ENCODE measurements at regions not wholly inside any gene's neighbourhood (a gene's known extent, or its start where the extent isn't known, plus 50 kb on each side); places are given as distances from the start of the nearest gene placed in this dataset.

GRCh38 chr14:26773906-26774593 is 176.2 kb upstream of the NOVA1 start:
- no peak for TF ChIP-seq CTCF (IDR thresholded peaks at IDR 0.05)

GRCh38 chr14:26775765-26776563 is 178.1 kb upstream of the NOVA1 start:
- no peak for TF ChIP-seq CTCF (IDR thresholded peaks at IDR 0.05)

- TF ChIP-seq CTCF (IDR thresholded peaks at IDR 0.05): no peak
These were observed 193.4 kb upstream of the NOVA1 start for GRCh38 chr14:26791117-26791806.

GRCh38 chr14:26794731-26795130 is 196.9 kb upstream of the NOVA1 start:
- no peak for TF ChIP-seq CTCF (IDR thresholded peaks at IDR 0.05)

- TF ChIP-seq CTCF (IDR thresholded peaks at IDR 0.05): no peak
These were observed 210.6 kb upstream of the NOVA1 start for GRCh38 chr14:26808407-26808806.

- TF ChIP-seq CTCF (IDR thresholded peaks at IDR 0.05): no peak
These were observed 212.8 kb upstream of the NOVA1 start for GRCh38 chr14:26810631-26811030.

GRCh38 chr14:26811756-26812305 is 214.0 kb upstream of the NOVA1 start:
- TF ChIP-seq CTCF (IDR thresholded peaks at IDR 0.05): no peak

All from LNCAP (cell line).